ENCODE measurements at regions not wholly inside any gene's neighbourhood (a gene's known extent, or its start where the extent isn't known, plus 50 kb on each side); places are given as distances from the start of the nearest gene placed in this dataset.
"Not testable (repeated sequence)": the region's sequence is repeated elsewhere in the genome, so short reads cannot be mapped to it uniquely, and the experiment has no call there.

DNA sequence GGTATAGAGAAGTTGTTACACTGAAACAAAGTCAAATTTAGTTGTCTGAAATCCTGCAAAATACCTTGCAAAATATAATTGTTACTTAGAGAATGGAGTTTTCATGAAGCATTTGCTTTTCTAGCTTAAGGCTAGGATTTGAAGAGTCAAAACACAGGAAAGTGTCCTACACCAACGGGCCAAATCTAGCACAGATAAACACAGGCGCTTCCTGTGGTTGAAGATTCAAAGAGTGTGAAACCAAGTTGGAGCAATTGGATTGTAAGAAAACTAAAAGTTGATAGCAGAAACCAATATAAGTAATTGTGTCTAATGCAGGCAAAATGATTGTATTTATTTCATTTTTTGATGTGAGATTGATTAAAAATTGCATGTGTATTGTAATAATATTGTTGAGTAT, 2002.5 kb upstream of the TENM3 start:
- no peak for DNase-seq (ENCODE audit: low read depth in 2 of 2)

DNA sequence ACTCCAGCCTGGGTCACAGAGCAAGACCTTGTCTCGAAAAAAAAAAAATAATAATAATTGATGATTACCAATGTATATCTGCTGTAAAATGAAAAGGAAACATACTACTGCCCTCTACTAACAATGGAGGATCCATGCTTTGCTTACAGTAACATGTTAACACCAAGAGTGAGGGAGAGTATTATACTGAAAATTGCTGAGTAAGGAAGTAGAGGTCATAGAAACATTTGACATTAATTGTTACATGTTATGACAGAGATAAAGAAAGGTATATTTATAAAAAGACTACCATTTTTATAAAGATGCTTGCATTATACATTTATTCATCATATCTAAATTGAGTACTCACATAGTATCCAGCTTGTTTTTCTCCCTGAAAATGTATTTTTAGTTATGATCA, 1989.8 kb upstream of the TENM3 start:
- no peak for DNase-seq (ENCODE audit: low read depth in 2 of 2)

DNA sequence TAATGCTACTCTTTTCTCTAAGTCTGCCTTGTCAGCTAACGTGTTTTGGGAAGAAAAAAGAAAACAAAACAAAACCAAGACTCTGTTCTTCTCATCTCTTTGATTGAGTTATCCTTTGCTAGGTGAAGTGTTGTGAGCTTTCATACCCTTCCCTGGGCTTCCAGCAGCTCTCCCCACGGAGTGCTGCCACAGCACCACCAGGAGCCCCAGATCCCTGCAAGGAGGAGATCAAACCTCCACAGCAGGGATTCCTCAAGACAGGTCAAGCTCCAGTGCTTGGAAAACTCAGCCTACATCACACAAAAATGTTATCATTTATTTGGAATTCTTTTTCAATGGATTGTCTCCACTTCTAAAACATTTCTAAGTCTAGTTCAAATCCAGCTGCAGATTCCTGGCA, 1981.9 kb upstream of the TENM3 start:
- no peak for DNase-seq (ENCODE audit: low read depth in 2 of 2)

DNA sequence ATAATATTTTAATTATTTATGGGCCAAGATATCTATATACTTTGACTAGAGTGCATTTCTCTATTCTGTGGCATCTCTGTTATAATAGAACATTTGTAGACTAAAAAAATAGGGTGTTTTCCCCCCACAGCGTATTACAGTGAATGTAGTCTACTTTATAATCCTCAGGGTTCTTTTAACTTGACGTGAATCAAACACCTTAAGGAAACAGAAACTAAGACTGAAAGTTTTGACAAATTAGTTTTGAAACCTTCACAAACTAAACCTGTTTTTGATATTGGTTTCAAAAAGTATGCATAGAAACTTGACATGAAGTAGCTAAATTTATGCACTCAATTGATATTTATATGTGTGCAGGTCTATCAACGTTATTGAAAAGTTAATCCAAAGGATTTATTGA, 1963.1 kb upstream of the TENM3 start:
- no peak for DNase-seq (ENCODE audit: low read depth in 2 of 2)

DNA sequence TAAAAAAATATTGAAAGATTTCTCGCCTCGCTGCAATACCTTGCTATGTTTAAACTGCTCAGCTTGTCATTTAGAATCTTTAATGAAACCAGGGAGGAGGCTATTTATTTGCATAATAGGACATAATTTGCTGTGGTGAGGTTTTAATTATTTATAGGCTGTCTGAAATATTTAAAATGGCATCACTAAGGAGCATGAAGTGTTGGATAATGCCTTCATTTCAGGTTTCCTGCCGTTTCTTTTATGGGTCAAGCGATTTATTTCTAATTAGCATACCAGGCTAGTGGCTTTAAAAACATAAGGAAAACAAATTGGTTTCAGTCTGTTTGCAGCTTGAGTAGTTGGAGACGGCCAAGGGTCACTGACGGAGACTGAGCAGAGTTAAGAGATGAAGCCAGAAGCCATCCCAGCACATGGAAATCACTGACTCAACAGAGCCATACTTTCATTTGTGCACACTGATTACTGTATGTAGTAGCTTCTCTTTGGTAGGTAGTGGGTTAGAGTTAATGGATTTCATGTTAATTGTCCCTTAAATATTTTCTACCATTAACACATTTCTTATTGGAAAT, 1962.4 kb upstream of the TENM3 start:
- no peak for DNase-seq (ENCODE audit: low read depth in 2 of 2)

DNA sequence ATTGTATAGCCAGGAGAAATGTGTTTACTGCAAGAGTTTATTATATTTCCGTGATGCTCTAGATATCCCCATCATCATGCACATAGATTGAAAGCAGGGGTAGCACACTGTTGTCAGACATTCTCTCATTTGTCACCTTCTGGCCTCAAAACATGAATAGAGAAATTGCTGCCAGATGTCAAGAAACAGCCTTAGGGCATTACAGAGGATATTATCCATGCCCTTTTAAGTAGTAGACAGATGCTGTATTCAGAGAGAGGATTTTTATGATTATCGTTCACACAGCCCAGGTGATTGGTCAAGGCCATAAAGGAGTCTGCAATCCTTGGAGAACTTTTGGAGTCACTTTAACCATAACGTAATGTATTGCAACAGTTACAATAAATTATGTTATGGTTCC, 1961.5 kb upstream of the TENM3 start:
- no peak for DNase-seq (ENCODE audit: low read depth in 2 of 2)

DNA sequence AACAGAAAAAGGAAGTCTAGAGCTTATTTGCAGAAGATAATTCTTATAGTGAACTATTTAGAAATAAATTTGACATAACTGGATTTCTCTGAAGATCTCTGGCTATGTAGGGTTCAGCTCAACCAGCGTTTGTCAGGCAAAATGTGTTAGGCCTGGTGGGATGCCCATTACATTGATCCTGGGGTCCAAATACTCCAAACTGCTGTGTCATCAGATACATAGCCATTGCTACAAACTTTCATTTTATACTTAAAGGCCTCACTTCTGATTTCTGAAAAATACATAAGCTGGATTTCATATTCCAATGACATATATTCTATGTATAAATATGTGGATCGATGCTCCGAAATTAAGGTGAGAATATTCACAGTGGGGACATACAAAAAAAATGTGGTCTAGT, 1958.9 kb upstream of the TENM3 start:
- no peak for DNase-seq (ENCODE audit: low read depth in 2 of 2)

DNA sequence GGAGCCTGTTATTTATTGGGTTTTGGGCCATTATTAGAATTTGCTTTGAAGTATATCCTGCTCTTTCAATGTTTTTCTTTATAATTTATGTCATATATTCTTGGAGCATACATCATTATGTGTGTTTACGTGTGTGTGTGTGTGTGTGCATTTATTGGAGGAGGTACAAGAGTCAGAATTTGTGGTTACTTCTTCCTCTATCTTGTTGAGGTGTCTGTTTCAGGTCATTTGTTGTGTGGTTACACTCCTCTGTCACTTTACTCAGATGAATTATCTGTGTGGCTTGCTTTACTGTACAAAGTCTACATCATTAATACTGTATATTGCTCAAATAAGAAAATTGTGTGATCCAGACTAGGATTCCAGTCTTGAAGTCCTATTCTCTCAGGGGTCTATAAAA, 1957.4 kb upstream of the TENM3 start:
- DNase-seq (ENCODE audit: low read depth in 2 of 2) = no peak

DNA sequence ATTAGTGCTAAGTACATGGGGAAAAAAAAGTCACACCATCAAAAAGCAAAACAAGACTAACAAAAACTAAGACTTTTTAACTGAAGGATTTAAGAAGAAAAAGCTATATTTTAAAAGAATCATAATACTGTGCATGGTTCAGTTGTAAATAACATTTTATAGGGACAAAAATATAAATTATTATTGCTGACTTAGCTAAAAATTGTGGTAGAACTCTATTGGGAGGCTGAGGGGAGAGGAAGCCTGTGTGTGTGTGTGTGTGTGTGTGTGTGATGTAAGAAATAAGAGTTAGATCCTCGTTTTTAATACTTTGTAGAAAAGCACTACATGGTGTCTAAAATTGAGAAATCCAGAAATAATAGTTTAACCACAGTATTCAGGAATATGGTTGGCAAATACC, 1950.9 kb upstream of the TENM3 start:
- DNase-seq (ENCODE audit: low read depth in 2 of 2) = no peak

DNA sequence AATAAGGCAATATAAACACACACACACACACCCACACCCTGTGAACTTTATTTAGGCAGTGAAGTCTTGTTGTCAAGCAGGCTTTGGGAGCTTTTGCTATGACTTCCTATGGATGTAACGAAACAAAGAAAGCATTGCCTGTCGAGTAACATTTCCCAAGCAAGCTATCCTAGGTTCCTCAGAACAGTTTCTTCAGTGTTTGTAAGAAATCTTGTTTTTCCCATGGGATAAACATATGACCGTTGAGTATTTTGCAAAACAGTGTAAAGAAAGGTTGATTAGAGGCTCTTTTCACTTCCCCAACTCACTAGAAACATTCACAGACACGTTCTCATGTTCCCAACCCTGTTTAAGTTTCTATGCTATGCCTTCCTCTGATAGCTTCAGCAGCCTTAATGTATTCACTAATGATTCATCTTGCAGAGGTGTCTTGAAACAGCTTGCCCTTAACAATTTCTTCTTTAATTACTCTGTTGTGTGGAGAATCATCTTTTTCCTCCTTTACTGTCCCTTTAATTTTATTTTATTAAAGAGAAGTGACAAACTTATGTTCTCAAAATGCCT, 1947.1 kb upstream of the TENM3 start:
- no peak for DNase-seq (ENCODE audit: low read depth in 2 of 2)

DNA sequence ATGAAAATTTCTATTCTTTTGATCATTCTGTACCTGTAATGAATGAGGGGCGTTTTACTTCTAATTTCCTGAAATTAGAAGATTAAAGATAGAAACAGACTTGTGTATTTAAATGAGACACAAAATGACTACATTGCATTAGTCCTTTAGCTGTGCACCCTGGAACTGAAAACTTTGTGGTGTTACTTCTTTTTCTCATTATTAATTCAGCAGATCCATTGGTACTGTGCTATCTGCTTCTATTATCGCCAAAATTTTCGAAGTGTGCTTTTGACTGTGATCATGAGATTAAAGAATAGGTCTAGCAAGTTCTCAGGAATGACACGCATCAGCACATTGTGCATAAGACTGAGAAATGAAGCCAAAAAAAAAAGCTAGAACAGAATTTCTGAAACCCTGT, 1938.9 kb upstream of the TENM3 start:
- no peak for DNase-seq (ENCODE audit: low read depth in 2 of 2)

DNA sequence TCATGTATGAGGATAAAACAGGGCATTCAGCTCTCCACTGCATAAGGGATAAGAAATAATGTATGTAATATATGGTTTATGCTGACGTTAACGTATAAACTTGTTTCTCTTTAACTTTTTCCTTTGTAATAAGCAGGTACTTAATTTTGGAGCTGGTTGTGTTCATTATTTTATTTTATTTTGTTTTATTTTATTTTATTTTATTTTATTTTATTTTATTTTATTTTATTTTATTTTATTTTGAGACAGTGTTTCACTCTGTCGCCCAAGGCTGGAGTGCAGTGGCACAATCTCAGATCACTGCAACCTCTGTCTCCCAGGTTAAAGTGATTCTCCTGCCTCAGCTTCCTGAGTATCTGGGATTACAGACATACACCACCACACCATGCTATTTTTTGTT, 1932.6 kb upstream of the TENM3 start:
- DNase-seq (ENCODE audit: low read depth in 2 of 2) = no peak

DNA sequence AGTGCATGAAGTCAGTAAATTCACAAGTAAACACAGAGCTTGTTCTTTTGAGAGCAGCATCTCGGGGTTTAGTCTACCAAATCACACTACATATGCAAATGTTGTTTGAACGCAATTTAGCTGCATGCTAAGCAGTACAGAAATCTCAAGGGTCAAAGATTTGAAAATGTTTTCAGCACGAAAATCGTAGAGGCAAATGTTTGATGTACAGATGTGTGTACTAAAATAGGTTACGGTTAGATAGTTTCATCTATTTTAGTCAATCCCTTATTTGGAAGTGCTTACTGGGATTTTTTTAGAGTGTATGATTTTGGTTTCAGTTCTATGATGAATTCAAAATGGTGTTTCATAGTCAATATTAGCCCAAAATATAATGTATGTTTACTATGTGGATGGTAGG, 1928.2 kb upstream of the TENM3 start:
- no peak for DNase-seq (ENCODE audit: low read depth in 2 of 2)

DNA sequence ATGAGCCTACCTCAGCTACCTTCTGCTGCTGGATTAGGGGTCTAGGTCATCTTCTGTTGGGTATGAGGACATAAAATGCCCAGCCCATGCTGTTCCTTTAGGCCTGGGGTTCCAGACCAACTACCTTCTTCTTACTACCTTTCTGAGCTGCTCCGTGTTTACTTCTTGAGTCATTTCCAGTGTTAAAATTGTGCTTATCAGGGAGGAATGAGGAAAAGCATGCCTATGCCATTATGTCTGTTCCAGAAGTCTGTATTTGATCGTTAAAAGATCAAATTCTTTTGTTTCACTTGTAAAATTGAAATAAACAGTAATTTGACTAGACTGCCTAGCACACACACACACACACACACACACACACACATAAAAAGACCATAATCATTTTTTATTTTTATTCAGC, 1912.7 kb upstream of the TENM3 start:
- DNase-seq (ENCODE audit: low read depth in 2 of 2) = no peak

DNA sequence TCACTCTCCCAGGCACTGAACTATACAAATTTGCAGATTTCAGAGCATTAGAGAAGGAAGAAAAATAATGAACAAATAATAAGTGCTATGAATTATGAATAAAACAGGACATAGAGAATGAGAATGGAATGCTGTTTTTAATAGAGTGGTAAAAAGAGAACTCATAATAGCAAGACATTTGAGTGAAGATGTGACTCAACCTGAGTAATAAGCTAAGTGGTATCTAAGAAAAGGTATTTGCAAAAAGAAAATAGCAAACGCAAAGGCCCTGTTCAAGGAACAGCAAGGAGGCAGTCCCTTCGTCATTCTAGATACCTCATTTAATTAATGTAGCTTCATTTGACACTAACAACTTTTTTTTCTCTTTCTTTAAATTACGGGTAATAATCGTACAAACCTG, 1910.0 kb upstream of the TENM3 start:
- no peak for DNase-seq (ENCODE audit: low read depth in 2 of 2)

DNA sequence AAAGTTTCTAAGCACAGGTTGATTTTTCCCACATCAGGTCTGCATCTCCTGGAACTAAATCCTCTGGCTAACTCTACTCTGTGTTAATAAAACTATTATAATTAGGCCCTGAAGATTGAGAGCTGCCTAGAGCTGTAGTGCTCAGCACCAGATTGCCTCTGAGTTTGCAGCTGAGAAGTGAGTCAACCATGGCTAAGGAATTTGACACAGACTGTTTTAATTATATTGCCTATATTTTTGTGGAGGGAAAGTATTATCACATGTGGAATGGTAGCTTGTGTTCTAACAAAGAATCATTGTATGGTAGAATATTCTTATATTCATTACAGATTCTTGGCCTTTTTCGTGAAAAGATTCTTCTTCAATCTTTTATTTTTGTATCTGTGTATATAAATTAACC, 1907.6 kb upstream of the TENM3 start:
- DNase-seq (ENCODE audit: low read depth in 2 of 2) = no peak

DNA sequence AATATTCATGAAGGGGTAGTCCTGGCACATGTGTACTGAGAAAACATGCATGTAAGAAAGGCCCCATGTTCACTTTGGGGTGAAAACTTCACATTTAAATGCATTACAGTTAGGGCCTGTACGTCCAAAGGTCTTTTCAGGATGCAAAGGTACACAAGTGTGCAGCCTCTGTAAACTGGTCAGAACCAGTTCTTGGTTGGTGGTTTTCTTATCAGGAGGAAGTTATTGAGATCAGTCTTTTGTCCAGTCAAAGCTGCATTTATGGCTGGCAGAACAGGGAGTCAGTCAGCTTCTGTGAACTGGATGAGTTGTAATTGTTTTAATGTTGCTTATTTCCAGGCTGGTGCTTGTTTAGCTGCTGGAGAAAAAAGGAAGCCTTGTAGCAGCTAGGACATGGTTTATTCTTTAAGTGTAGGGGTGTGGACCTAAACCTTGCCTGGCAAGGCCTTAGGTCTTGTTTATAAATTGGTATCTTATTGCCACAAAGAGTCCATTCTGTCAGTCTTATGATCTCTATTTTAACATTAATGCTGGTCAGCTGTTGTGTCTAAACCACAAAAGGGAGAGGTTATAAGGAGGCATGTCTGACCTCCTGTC, 1906.6 kb upstream of the TENM3 start:
- no peak for DNase-seq (ENCODE audit: low read depth in 2 of 2)

DNA sequence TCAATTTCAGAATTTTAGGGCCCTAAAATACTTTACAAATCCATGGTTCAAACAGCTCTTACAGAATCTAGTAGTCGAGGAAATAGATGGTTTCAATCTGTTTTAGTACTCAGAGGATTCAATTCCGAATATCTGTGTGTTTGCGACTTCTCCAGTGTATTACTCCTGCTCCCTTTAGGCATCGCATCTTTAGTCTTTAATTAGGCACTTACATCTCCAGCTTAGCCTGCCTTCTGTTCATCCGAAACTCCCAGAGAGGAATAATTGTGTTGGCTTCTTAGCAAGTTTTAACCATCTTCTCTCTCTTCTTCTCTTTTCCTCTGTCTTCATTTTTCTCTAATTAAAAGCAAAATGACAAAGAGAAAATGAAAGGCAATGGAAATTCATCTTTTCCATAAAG, 1901.3 kb upstream of the TENM3 start:
- DNase-seq (ENCODE audit: low read depth in 2 of 2) = no peak

DNA sequence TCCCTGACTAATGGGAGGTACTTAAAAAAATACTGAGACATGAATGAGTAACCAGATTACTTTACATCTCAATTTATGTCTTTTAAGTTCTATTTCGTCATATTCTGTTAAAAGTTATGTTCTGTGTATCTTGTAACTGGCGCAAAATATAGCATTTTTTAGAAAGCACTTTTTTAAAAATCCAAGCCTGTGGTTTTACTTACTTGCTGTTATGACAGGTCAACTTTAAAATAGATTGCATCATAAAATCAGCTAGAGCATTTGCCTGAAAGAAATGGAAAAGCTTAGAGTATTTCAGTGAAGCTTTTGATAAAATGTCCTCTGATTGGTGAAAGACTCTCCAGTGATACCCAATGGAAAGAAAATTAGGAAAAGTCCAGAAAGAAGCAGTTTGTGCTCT, 1892.3 kb upstream of the TENM3 start:
- no peak for DNase-seq (ENCODE audit: low read depth in 2 of 2)

DNA sequence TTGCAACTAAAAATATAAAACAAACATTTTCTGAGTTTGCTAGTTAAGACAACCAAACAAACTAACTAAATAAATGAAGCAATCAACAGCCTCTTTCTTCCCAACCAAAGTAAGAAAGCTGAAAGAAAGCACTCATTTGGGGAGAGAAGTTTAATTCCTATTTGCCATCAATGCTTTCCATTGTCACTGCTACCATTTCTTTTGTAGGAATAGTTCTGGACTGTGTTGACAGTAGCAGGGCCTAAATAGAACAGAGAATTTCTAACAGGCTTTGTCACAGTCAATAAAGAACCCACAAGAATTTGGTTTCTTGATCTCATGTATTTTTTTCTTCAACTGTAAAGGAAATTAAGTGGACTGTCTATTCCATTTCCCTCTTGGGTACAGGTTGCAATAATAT, 1886.4 kb upstream of the TENM3 start:
- no peak for DNase-seq (ENCODE audit: low read depth in 2 of 2)

DNA sequence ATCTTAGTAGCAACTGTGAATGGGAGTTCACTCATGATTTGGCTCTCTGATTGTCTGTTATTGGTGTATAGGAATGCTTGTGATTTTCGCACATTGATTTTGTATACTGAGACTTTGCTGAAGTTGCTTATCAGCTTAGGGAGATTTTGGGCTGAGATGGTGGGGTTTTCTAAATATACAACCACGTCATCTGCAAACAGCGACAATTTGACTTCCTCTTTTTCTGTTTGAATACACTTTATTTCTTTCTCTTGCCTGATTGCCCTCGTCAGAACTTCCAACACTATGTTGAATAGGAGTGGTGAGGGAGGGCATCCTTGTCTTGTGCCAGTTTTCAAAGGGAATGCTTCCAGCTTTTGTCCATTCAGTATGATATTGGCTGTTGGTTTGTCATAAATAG, 1883.1 kb upstream of the TENM3 start:
- not testable (repeated sequence) for DNase-seq (ENCODE audit: low read depth in 2 of 2)

DNA sequence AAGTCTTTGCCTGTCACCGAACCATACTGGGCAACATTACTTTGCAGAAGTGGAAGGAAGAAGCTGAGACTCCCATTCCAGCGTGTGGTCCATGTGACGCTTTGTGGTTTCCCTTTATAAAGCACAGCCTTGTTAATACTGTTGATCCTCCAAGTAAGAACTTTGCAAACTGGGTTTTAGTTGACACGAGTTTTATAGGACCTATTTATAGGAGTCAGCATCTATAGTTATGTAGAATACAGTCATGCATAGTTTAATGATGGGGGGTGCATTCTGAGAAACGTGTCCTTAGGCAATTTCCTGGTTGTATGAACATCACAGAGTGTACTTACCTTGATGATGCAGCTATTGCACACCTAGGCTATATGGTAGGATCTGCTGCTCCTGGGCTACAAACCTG, 1879.4 kb upstream of the TENM3 start:
- DNase-seq (ENCODE audit: low read depth in 2 of 2) = no peak

DNA sequence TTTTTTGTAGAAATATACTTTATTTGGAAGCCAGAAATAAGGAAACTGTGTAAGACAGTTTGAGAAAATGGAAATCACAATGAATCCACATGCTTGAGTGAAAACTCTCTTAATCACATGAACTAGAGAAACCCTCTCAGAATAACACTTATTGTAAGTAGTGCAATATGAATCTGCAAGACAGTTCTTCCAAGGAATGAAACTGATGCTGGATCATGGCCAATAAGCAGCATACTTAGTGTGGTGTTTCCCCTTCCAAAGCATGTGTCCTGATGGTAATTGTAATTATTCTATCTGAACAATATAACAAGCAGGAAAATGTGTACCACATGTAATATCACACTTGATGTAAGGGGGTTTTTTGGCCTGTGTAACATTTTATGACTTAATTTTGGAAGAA, 1870.5 kb upstream of the TENM3 start:
- DNase-seq (ENCODE audit: low read depth in 2 of 2) = no peak

DNA sequence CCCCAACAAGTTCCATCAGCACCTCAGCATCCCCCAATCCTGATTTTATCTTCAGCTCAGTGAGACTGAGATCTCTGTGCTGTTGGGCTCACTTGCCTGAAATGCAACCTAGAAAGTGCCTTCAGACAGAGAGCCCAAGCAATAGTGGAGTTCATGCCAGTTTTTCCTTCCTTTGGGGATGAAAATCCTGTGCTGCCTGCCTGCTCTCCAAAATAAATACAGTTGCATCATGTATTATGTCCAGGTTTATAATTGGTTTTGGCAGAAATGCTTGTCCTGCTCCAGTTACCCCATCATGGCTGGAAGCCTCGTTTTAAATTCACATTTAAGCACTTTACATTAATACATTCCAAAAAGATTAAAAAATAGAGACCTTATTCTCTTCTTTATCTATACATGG, 1865.5 kb upstream of the TENM3 start:
- no peak for DNase-seq (ENCODE audit: low read depth in 2 of 2)
